AG09309 (cell line): ENCODE measurements at regions not wholly inside any gene's neighbourhood (a gene's known extent, or its start where the extent isn't known, plus 50 kb on each side); places are given as distances from the start of the nearest gene placed in this dataset.

Source experiments
- DNase-seq: peaks from one replicate; pipeline ENCODE4 v3.0.0-alpha.2; 2010; ENCODE audit warnings: low read depth
- H3K4me3 ChIP-seq: 2 replicates; pipeline ENCODE4 v1.5.1; 2011; ENCODE audit warnings: mild to moderate bottlenecking, low read depth, low read length, moderate library complexity; ENCODE audit not compliant: control insufficient read depth
- CTCF ChIP-seq: IDR thresholded peaks from 2 replicates; pipeline ENCODE4 v1.5.1; 2011; ENCODE audit warnings: mild to moderate bottlenecking, low read depth, low read length, inconsistent platforms; ENCODE audit not compliant: insufficient read depth, control insufficient read depth; ENCODE audit errors: missing control alignments

GRCh38 chr10:126842356-126842755 is 62.9 kb upstream of the DOCK1 start:
- no peak for DNase-seq
- H3K4me3 ChIP-seq: no peak overlapping the region
- TF ChIP-seq CTCF: no peak

- no peak for TF ChIP-seq CTCF
- DNase-seq: no peak
- H3K4me3 ChIP-seq: no peak overlapping the region
Measured at GRCh38 chr10:126842836-126843235, 62.4 kb upstream of the DOCK1 start.

GRCh38 chr10:126843299-126843934 is 61.8 kb upstream of the DOCK1 start:
- TF ChIP-seq CTCF: no peak
- H3K4me3 ChIP-seq: no peak overlapping the region
- DNase-seq: no peak

- H3K4me3 ChIP-seq: no peak overlapping the region
- TF ChIP-seq CTCF: no peak
- DNase-seq: no peak
Measured at GRCh38 chr10:126844406-126844805, 60.8 kb upstream of the DOCK1 start.

GRCh38 chr10:126846469-126846868 is 58.8 kb upstream of the DOCK1 start:
- no peak for DNase-seq
- no peak overlapping the region for H3K4me3 ChIP-seq
- no peak for TF ChIP-seq CTCF

- no peak overlapping the region for H3K4me3 ChIP-seq
- no peak for DNase-seq
- TF ChIP-seq CTCF: no peak
Measured at GRCh38 chr10:126846959-126847358, 58.3 kb upstream of the DOCK1 start.

GRCh38 chr10:126847666-126848065 is 57.6 kb upstream of the DOCK1 start:
- no peak for DNase-seq
- TF ChIP-seq CTCF: no peak

More at GRCh38 chr10:126847666-126848065, 57.6 kb upstream of the DOCK1 start:
- H3K4me3 ChIP-seq: no peak overlapping the region
